Erythroblast (primary cell): ENCODE measurements at regions not wholly inside any gene's neighbourhood (a gene's known extent, or its start where the extent isn't known, plus 50 kb on each side); places are given as distances from the start of the nearest gene placed in this dataset.
"Not testable (repeated sequence)": the region's sequence is repeated elsewhere in the genome, so short reads cannot be mapped to it uniquely, and the experiment has no call there.

Source experiments
- DNase-seq, 2 experiments: peaks; one replicate each; lab custom pipeline; 2025; lab: John Stamatoyannopoulos, UW
- GATA1 ChIP-seq: IDR thresholded peaks from 2 replicates; pipeline ENCODE4 v1.6.1; 2011; ENCODE audit warnings: low read depth, mild to moderate bottlenecking, control low read depth, low read length, moderate library complexity
- POLR2A ChIP-seq: IDR thresholded peaks from 2 replicates; pipeline ENCODE4 v1.6.1; 2011; ENCODE audit warnings: mild to moderate bottlenecking, low read length

DNA sequence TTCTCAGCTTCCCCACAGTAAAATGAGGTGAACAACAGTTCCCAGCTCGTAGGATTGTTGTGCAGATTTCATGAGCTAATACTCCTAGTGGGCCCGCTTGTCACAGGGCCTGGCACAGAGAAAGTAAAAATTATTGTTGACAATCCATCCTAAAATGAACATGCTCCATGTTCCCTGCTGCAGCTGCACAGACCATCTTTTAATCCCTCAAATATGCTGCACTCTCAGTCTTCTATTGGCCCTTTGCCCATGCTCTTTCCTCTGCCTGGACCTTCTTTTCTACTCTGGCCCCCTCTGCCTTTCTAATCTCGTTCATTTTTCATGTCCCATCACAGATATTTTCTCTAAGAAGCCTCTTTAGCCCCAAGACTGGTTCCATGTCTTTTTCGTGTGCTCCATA lies 117.7 kb upstream of the NR3C1 start:
- DNase-seq = no peak
- no peak for TF ChIP-seq GATA1
- no peak for TF ChIP-seq POLR2A

DNA sequence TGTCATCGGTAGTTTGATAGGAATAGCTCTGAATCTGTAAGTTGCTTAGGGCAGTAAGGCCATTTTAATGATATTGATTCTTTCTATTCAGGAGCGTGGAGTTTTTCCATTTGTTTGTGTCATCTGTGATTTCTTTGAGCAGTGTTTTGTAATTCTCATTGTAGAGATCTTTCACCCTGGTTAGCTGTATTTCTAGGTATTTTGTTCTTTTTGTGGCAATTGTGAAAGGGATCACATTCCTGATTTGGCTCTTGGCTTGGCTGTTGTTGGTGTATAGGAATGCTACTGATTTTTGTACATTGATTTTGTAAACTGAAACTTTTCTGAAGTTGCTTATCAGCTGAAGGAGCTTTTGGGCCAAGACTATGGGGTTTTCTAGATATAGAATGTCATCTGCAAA lies 115.7 kb upstream of the NR3C1 start:
- not testable (repeated sequence) for DNase-seq

DNA sequence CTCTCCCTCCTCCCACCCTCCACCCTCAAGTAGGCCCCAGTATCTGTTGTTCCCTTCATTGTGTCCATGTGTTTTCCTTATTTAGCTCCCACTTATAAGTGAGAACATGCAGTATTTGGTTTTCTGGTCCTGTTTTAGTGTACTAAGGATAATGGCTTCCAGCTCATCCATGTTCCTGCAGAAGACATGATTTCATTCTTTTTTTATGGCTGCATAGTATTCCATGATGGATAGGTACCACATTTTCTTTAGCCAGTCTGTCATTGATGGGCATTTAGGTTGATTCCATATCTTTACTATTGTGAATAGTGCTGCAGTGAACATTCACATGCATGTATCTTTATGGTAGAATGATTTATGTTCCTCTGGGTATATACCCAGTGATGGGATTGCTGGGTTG lies 114.3 kb upstream of the NR3C1 start:
- DNase-seq = not testable (repeated sequence)

DNA sequence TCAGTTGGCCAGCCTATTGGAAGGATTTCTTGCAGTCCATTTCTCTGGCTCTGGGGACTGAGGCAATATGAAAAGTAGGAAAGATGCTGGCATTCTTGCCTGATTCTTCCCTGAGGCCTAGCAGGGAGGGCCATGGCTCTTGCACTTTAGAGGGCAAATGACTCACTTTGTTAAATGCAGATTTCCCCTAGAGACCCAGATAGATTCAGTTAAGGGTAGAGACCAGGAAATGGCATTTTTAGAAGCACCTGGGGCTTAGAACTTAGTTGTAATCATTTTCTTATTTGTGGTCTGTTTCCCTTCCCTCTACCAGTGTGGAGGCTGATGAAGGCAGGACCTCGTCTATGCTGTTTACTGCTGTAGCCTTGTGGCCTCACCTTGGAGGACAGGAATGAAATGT lies 112.8 kb upstream of the NR3C1 start:
- no peak for DNase-seq
- no peak for TF ChIP-seq GATA1
- no peak for TF ChIP-seq POLR2A

DNA sequence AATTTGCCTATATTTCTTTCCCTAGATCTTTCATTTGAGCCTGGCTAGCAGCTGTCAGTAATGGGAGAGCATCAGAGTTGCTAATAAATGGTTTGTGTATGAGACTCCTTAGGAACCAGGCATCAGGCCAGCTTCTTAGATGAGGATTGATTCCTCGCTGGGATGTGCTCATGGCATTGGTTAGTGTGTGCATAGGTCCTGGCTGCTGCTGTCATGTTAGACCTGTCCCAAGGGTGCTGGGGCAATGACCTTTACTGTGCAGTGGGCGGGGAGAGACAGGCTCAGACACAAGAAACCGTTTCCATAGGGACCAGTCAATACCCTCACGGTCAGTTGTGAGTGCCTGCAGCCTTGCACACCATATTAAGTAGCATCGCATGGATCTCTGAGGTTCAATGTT lies 112.3 kb upstream of the NR3C1 start:
- DNase-seq = no peak
- TF ChIP-seq GATA1 (no peak), POLR2A (no peak)

DNA sequence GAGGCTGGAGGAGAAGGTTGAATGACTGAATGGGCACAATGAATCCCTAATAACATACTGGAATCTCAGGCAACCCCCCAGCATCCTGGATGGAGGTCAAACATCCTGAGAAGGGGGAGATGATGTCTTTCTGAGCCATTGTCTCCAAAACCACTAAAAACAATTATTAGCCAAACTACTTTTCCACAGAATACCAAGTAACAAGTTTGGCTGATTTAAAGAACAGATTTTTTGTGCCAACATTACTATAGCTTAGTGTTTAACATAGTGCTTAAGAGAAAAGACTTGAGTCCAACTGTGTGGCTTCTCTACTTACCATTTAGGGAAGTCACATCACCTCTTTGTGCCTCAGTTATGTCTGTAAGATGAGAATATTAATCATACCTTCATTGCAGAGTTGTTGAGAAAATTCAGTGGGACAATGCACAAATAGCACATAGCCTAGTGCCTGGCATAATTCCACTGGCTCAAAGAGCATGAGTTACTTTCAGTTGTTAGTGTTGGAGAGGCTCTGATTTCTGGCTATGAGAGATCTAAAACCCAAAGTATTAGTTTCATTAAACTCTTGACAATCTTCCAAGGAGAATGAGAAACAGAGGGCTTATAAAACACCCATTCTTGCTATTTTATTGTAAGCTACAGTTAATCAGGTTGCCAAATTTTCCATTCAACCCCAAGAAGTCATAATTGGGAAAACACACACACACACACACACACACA lies 111.3 kb upstream of the NR3C1 start:
- no peak for TF ChIP-seq GATA1
- TF ChIP-seq POLR2A = no peak
- DNase-seq = no peak

DNA sequence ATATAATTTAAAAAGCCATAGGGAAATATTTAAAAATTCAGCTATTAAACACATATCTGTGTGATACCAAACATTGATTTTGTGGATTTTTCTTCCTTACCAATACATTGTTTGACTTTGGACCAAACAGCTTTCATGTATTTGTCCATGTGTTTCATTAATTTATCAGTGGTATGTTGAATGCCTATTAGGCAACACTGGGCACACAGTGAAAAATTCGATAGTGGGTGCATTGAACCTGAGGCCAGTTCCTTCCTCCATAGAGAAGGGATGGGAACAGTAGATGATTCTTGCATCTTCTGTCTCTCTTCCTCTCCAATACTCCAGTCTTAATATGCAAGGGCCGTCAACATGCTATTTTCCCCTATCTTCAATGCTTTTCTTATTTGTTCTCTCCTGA lies 110.2 kb upstream of the NR3C1 start:
- no peak for DNase-seq
- TF ChIP-seq GATA1 (no peak), POLR2A (no peak)

DNA sequence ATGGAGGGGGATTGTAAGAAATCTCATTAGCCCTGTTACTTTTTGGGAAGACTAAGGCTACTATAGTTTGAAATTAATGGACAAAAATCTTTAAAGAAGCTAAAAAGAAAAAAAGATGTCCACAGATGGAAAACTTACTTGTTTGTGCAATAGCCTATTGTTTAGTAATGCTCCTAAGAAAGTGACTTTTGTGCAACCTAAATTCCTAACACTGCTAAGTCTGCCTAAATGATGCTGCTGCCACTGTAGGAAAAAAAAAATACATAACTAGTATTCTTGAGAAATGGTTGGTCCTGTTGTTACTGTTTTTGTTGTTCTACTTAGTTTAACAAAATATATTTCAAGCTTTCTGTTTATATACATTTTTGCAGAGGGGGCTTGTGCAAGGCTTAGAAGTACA lies 108.2 kb upstream of the NR3C1 start:
- TF ChIP-seq POLR2A (no peak), GATA1 (no peak)
- DNase-seq = no peak

DNA sequence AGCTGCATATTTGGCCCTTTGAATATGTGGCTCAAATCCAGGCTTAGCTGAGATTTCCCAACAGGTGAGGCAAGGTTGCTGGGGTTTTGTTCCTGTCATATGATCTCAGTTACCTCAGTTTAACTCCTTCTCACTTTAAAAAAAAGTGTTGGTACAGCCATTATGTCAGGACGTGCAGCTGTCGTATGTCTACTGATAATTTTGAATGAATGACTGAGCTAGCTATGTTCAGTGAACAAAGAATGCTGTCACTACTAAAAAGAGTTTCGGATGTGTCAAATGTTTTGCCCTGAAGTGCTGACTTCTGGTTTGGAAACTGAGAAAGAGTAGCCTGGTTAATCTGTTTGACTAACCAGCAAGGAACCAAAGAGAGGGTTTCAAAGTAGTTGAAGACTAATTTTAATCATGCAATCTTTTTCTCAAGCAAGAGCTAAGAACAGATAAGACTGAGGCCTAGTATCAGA lies 106.3 kb upstream of the NR3C1 start:
- no peak for TF ChIP-seq POLR2A
- no peak for TF ChIP-seq GATA1
- DNase-seq = no peak

DNA sequence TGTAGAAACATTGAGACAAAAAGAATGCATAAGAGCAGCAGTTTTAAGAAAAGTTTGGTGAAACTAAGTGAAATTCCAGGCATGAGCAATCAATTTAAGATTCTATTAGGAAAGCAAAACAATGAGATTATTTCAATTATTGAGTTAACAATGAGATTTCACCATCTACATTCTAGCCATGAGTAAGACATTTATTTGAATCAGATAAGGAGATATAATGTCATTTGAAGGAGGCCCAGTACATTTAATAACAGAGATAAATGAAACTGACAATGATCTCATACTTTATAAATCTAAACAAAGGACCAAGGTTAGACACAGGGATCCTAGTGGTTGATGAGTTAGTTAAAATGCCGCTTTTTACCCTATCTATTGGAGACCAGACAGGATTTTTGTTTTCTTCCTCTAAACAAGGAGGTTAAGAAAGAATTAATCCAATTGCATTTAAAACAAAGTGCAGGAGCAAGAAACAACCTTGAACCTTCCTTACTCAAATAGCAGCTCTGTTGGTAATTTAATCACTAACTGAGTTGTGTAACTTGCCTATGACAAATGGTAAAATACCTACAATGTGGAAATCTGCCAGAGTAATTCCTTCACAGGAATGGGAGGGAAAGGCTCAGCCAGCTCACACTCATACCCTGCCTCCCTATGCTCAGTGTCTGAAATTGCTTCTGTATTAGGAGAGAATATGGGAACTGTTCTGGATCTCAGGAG lies 103.5 kb upstream of the NR3C1 start:
- TF ChIP-seq GATA1 (no peak), POLR2A (no peak)
- no peak for DNase-seq

DNA sequence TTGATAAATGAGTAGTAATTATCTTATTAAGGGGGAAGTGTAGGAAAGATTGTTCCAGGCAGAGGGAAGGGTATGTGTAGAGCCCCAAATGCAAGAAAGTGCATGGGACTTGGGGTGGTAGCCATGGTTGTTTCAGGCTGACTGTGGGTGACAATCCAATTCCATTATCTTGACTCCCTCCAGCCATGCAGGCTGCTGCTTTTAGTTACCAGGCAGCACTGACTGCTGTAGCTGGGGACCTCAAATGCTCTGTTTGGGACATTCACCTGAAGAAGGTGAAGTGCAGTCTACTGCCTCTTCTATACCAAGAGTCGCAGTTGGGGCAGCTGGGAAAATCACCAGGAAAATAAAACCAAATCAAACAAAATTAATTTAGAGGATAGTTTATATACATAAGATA lies 102.4 kb upstream of the NR3C1 start:
- TF ChIP-seq GATA1 (no peak), POLR2A (no peak)
- no peak for DNase-seq

DNA sequence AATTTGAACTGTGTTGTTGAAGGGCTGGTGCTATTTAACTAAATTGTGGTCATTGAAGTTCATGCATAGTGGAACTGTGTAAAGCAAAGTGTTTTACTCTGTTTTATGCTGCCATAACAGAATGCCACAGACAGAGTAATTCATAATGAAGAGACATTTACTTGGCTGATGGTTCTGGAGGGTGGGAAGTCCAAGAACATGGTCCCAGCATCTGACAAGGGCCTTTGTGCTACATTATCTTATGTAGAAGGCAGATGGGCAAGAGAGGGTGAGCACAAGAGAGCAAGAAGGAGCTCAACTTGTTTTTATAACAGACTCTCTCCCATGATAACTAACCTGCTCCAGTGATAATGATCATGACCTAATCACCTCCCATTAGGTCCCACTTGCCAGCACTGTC lies 101.9 kb upstream of the NR3C1 start:
- no peak for DNase-seq
- TF ChIP-seq POLR2A = no peak
- no peak for TF ChIP-seq GATA1

DNA sequence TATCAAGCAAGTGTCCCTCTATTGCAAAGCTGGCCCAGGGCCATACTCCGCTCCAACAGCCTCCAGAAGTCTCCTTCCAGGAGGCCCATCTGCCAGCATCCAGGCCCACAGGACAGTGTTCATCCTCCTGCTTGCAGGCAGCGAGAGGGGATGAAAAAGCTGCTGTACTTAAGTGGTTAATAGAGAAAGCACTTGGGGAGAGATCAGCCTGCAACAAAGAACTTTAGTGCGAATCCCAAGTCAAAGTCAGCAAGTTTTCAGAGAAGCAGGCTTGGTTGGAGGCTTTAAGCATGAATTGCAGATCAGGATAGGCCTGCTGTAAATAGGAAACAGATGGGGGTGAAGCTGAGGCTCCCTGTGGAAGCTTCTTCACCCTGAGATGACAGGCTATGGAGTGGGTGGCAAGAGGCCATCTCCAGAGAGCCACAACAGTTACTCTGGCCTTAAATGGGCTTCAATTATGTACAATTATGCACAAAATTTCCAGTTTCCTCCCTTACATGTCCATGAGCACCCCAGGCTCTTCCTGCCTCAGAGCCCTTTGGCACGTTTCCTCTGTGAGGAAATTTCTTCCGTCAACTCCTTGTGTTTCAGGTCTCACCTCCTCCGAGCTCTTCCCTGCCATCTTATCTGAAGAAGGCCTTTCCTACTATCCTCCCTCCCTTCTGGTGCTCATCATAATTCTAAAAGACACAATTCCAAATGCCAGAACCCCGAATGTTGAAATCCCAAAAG lies 98.0 kb upstream of the NR3C1 start:
- TF ChIP-seq POLR2A = no peak
- no peak for TF ChIP-seq GATA1
- DNase-seq = no peak

DNA sequence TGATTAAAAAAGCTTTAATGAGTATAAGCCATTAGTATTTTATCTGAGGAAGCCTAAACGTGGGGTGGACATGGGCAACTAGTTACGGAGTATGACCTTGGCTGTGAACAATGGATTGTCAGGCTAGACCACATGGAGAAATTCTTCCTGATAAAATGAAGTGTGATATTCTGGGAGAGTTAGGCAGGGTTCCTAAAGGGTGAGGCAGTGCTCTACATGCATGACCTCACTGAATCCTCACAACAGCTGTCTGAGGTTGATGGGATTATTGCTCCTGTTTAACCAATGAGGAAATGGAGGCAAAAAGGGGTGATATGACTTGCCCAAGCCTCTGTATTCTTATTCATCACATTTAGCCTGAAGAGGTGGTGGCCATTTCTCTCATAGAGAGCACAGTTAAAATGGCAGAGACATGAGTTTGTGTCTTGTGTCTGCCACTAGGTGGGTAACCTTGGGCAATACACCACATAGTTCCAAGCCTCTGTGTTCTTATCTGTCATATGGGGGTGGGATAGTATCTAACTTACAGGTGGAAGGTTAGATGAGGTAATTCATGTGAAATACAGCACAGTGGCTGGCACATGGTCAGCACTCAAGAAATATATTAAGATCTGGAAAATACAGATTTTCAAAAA lies 96.1 kb upstream of the NR3C1 start:
- DNase-seq = no peak
- no peak for TF ChIP-seq POLR2A
- no peak for TF ChIP-seq GATA1

DNA sequence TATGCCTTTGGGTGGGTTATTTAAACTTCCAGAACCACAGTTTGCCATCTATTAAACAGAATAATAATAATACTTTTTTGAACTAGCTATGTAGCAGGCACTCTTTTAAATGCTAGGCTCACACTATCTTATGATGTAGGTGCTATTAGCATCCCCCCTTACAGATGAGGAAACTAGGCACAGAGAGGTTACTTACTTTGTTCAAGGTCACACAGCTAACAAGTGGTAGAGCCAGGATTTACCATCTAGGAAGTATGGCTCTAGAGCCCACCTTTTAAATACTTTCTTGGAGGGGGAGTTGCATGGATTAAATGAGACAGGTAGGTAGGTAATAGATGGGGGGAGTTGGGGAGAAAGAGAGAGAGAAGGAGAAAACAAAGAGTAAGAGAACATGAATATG lies 95.3 kb upstream of the NR3C1 start:
- TF ChIP-seq GATA1 = no peak
- no peak for TF ChIP-seq POLR2A
- no peak for DNase-seq
